ENCODE measurements at regions not wholly inside any gene's neighbourhood (a gene's known extent, or its start where the extent isn't known, plus 50 kb on each side); places are given as distances from the start of the nearest gene placed in this dataset.

GRCh38 chr16:64136314-64136713 lies 985.5 kb downstream of the CDH11 start:
- Histone ChIP-seq H3K18ac (ENCODE audit: insufficient read length, low read depth, low read length) (no peak overlapping the region), H3K4ac (ENCODE audit: low read depth, low read length) (no peak overlapping the region), H3K79me1 (ENCODE audit: insufficient read depth, low read depth, low read length, poor library complexity, severe bottlenecking) (no peaks in the 10 kb centered on the region), H3K9me3 (ENCODE audit: control insufficient read depth, low read depth, low read length) (no peaks in the 10 kb centered on the region), H4K20me1 (ENCODE audit: control insufficient read depth, insufficient read depth, insufficient read length) (no peaks in the 10 kb centered on the region), H2BK15ac (ENCODE audit: low read depth, low read length) (no peak overlapping the region), H3T11ph (ENCODE audit: low read length) (no peak overlapping the region), H4K8ac (replicated peaks; ENCODE audit: insufficient read length, low read depth, low read length) (no peak overlapping the region), H3K4me1 (ENCODE audit: insufficient read depth, low read length) (peaks cover 2% of the 10 kb centered on the region; the same call in 1 of the 2 replicates), H3K4me2 (ENCODE audit: insufficient read depth, insufficient read length, low read length) (no peak overlapping the region), H2BK20ac (ENCODE audit: low read depth, low read length, poor library complexity, severe bottlenecking) (no peak overlapping the region), H2BK5ac (ENCODE audit: insufficient read length, low read length) (no peak overlapping the region), H3K27ac (ENCODE audit: insufficient read length, low read depth, low read length) (no peak overlapping the region), H3K14ac (ENCODE audit: insufficient read depth, low read length) (no peak overlapping the region), H3K23ac (ENCODE audit: insufficient read length, low read depth, low read length) (no peak overlapping the region), H2AFZ (ENCODE audit: low read length) (no peak overlapping the region), H4K5ac (ENCODE audit: insufficient read length, low read depth, low read length) (no peak overlapping the region), H4K91ac (ENCODE audit: insufficient read length, low read depth, low read length) (no peak overlapping the region), H3K23me2 (ENCODE audit: insufficient read length, low read depth, low read length, poor library complexity, severe bottlenecking) (no peaks in the 10 kb centered on the region), H3K79me2 (ENCODE audit: insufficient read depth, low read length) (no peaks in the 10 kb centered on the region), H2BK120ac (ENCODE audit: low read depth, low read length, poor library complexity, severe bottlenecking) (no peak overlapping the region), H3K56ac (ENCODE audit: insufficient read length, low read depth, low read length) (no peak overlapping the region), H2AK5ac (ENCODE audit: insufficient read length, low read length) (no peak overlapping the region), H3K27me3 (ENCODE audit: insufficient read depth, low read length) (no peaks in the 10 kb centered on the region), H3K9ac (ENCODE audit: extremely low read depth, insufficient read length, low read length) (no peak overlapping the region), H2BK12ac (ENCODE audit: insufficient read length, low read depth, low read length) (no peak overlapping the region)
- TF ChIP-seq CTCF (conservative IDR thresholded peaks at IDR 0.05), result no peak
- H3K27ac Mint-ChIP-seq, result no peak overlapping the region
- WGBS (ENCODE audit: extremely low coverage, insufficient read length, low lambda C conversion rate), result no CpG with 5 or more reads among the region's 1 CpG
- no peaks in the 10 kb centered on the region; a peak in 1 of 5 replicates for H3K9me3 Mint-ChIP-seq
- no peaks in the 10 kb centered on the region for H3K36me3 Mint-ChIP-seq (ENCODE audit: insufficient read depth in 1 of 3, low read depth in 3 of 3)
- H3K27me3 Mint-ChIP-seq (ENCODE audit: low read depth), result no peaks in the 10 kb centered on the region
- H3K4me1 Mint-ChIP-seq, result peaks cover 4 to 7% of the 10 kb centered on the region in 2 experiments; a peak in 3 of 4 replicates
- H3K4me3 Mint-ChIP-seq, result no peak overlapping the region
- DNase-seq, result no peak

Data from H9 (cell line).